Activated T-helper 9 cell treated with anti-CD3 and anti-CD28 coated beads, Interleukin-2, amount 50 U/mL, for 16 hours (primary cell): ENCODE measurements at regions not wholly inside any gene's neighbourhood (a gene's known extent, or its start where the extent isn't known, plus 50 kb on each side); places are given as distances from the start of the nearest gene placed in this dataset.
"Not testable (repeated sequence)": the region's sequence is repeated elsewhere in the genome, so short reads cannot be mapped to it uniquely, and the experiment has no call there.

Experiments
- DNase-seq: peaks from one replicate; pipeline ENCODE4 v3.0.0-alpha.2; 2020; ENCODE audit warnings: low read depth

DNA sequence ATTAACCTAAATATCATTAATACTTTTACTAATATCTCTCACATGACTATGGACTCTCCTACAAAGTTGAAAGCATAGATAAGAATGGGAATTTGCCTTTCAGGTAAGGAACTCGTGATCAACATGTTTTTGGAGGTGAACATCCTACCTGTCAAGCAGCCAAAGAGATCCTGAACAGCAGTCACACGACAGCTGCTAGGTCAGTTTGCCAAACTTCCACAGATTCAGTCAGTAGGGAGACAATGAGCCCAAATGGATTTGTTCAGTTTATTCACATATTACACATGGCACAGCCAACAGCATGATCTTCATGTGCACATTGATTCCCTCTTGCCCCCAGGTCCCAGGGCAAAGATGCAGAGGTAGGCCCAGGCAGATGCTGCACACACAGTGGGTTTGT, 86.1 kb upstream of the LOC128125822 start:
- DNase-seq = no peak

DNA sequence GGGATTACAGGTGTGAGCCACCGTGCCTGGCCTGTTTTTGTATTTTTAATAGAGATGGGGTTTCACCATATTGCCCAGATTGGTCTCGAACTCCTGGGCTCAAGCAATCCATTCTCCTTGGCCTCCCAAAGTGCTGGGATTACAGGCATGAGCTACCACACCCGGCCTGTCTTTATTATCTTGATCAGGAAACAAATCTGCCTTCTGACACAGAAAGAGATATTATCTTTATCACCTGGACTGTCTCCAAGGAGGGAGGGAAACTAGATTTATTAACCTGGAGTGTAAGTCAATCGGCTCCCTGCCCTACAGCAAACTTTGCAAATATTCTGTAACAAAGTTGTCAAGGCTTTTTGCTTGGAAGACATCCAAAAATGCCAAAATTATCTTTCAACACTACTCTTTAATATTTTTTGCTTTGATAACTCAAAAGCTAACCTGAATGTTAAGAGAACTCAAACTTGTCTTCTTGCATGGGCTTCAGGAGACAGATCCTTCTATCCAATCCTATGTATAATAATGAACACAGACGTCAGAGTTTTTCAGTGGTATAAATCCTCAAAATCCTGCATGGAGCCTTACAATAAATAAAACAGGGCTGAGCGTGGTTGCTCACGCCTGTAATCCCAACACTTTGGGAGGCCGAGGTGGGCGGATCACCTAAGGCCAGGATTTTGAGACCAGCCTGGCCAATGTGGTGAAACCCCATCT, 85.0 kb upstream of the LOC128125822 start:
- no peak for DNase-seq

DNA sequence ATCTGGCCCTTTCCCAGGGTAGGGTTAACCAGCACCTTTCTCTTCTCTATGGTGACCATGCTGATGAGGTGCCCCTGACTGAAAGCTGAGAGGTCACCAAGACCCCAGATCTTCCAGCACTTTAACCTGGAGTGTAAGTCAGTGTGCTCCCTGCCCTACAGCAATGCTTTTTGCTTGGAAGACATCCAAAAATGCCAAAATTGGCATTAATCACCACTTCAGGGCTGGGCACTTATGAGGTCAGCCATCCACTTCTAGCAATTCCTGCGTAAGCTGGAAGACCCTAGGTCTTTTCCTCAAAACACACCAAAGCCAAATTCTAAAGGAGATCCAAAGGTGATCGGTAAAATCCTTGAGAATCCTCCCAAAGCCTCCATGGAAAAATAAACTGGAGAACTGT, 81.2 kb upstream of the LOC128125822 start:
- no peak for DNase-seq

DNA sequence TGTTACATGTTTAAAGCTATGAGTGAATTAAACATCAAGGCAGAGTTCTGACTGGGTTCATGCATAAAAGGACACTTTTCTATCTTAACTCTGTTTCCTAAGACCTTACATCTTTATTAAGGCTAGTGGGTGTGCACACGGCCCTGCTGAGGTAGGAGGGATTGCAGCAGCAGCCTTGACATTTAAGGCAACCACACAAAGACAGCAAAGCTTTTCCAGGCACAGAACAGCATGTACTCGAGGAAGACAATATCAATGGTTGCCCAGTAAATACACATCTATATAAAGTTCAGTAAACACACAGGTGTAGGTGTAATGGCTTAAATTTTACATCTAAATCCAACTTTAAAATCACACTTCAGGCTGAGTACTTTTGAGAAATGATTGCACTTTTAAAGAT, 79.8 kb upstream of the LOC128125822 start:
- DNase-seq = no peak

DNA sequence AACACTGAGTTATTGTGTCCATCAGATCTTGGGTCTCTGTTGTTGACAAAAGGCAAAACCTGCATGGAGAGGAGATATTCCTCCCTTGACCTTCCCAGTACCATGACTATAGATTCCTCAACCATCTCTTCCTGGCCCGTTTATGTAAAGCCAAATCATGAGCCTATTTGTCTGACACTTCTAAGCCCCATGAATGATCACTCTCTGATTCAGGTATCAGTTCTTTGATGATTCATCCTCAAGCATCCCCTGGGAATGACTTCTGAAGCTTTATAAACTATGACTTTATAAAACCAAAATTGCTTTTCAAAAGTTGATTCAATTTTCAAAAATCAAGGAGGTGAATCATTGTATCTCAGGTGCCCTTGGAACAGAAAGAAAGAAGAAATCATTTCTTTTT, 78.7 kb upstream of the LOC128125822 start:
- no peak for DNase-seq

DNA sequence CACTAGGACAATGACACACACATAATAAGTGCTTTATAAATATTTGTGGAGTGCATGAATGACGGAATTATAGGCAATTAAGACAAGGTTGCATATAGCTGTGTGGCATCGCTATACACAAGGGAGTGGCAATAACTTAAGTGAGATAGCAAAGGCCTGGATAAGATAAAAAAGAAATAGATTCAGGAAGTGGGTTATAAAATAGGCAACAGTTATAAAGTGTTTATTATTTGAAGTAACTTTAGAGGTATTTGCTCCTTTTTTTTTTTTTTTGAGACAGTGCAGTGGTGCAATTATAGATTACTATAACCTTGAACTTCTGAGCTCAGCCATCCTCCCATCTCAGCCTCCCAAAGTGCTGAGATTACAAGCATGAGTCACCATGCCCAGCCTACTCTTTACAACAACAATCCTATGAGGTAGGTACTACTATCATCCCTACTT, 75.9 kb upstream of the LOC128125822 start:
- DNase-seq = no peak

DNA sequence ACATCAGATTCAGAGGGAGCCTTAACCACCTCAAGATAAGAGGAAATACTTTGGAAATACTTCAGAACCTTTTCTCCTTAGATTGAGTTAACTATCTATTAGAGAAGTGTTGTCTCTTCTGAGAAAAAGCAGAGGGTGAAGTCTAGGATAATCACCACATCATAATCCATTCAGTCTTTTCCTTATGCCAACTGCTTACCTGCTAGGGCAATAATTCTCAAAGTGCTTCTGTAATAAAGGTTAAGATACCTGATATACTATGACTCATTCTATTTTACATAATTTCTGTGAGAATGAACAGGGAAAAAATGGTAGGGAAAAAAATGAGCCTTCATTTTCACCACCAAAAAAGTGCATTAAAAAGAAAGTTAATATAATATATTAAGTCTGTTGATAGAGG, 70.1 kb upstream of the LOC128125822 start:
- no peak for DNase-seq

DNA sequence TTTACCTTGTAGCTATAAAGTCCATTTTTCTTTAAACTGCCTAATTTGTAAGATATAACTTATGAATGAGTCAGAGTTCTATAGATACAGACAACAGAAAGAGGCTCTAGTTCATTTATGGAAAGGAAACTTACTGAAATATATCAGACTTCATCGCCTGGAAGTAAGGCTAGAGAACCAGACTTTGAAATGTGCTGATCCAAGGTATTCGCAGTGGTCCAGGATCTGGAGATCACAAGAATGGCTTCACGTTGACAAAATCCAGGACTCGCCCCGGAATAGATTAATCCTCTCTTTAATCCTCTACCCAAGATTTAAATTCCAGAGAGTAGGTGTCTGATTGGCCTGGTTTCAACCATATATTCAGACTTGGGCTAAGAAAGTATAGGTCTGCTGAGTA, 69.1 kb upstream of the LOC128125822 start:
- DNase-seq = no peak

DNA sequence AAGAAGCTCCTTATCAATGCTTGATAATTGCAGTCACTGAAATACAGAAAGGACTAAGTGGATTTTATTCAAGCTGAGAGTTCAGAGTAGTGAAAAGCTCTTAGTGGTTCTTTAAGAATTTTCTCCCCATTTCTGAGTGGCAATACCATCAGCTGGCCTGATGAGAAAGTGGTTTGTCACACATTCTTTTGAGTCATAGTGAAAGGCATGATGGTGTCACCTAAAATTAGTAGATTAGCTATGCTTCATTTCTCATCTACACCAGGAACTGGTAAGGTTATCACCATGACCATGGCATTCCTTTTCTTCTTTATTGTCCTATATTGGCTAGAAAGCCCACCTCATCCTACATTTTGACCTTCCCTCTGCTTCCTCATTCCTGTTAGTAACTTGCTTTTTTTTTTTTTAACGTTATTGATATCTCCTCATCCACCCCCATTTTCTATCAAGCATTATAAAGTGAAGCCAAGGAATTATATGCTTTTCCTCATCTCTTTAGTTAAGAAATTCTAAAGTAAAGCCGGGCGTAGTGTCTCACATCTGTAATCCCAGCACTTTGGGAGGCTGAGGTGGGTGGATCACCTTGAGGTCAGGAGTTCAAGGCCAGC, 67.4 kb upstream of the LOC128125822 start:
- no peak for DNase-seq

DNA sequence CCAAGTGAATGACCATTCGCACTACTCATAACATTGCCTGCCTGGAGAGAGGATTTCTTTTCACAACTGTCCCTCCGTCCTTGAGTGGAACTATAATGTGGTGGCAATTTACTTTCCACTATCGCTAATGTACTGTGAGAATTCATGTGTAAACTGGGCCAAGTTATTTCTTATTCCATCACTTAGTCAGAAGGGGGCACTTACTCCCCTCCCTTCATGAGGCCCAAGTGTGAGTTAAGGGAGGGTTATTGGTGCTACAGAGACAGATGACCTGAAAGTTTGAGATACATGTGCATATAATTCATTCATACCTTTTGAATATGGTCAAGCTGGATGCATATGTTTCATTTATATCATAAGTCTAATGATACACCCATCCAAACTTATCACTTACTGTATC, 65.2 kb upstream of the LOC128125822 start:
- no peak for DNase-seq

DNA sequence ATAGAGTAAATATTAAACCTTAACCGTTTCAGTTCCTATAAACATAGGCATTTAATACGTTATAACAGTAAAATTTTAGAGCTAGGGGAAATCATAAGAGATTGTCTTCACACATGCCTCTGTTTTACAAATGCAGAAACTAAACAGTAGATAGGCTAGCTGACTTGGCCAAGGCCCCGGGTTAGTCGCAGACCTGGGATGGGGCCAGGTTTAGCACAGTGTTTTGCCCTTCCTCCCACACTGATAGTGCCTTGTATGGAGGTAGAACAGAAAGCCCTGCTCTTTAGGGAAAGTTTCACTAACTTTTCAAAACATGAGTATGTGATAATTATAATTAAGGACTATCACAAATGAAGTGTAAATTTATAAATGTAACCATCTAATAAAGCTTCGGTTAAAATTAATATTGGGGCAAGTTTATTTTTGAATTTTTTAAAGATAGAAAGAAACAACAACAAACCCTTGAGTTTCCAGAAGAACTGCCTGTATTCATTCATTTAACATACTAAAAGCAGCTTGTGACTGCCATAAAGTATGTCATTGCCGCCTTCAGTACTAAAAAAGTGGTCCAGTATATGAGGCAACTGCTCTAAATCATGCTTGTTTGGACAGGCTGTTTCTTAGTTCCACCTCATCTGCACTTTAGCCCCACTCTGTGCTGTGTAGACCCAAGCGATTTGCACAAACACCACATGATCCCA, 62.5 kb upstream of the LOC128125822 start:
- DNase-seq = no peak

DNA sequence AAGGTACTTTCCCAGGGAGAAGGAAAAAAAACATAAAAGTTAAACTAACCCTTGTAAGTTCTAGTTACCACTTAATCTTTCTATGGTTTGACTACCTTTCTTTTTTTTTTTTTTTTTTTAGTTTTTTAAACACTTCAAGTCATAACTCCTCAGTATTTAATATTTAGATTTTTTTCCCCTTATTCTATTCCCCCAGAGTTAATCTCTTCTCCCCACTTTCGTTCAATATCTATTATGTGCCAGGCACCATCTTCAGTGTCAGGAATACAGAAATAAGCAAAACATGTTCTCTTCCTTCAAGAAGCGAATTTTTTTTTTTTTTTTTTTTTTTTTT, 62.0 kb upstream of the LOC128125822 start:
- no peak for DNase-seq

DNA sequence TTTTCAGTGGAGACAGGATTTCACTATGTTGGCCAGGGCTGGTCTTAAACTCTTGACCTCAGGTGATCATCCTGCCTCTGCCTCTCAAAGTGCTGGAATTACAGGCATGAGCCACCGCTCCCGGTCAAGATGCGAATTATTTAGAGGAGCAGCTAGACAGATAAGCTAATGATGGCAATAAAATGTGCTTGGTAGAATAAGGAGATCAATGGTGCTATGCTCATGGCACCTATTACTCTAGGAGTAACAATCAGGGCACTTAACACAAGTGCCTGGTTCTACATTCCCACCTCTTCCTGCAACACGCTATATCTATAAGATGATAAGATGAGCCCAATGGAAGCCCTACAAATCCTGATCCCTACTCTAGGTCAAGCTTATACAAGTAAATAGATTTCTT, 61.4 kb upstream of the LOC128125822 start:
- DNase-seq = no peak

DNA sequence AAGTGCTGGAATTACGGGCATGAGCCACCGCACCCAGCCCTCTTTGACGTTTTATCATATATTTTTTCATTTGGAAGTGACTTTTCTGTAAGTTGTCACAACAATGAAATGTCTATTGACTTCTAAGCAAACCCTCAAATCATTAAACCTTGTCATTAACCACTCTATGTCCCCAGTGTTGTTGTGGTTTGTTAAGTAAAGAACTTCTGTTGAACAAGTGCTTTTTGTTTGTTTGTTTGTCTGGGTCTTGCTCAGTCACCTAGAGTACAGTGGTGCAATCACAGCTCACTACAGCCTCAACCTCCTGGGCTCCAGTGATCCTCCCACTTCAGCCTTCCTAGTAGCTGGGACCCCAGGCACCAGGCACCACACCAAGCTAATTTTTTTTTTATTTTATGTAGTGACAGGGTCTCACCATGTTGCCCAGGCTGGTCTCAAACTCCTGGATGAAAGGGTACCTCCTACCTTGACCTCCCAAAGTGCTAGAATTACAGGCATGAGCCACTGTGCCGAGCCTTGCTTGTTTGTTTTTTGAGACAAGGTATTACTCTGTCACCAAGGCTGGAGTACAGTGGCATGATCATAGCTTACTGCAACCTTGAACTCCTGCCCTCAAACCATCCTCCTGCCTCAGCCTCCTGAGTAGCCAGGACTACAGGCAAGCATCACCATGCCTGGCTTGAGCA, 57.6 kb upstream of the LOC128125822 start:
- no peak for DNase-seq

DNA sequence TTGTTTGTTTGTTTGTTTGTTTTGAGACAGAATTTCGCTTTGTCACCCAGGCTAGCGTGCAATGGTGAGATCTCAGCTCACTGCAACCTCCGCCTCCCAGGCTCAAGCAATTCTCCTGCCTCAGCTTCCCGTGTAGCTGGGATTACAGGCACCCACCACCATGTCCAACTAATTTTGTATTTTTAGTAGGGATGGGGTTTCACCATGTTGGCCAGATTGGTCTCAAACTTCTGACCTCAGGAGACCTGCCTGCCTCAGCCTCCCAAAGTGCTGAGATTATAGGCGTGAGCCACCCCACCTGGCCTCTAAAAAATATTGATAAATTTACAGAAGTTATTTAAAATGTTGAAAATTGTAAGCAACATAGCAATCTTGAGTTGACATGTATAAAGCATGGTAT, 57.1 kb upstream of the LOC128125822 start:
- DNase-seq = not testable (repeated sequence)

DNA sequence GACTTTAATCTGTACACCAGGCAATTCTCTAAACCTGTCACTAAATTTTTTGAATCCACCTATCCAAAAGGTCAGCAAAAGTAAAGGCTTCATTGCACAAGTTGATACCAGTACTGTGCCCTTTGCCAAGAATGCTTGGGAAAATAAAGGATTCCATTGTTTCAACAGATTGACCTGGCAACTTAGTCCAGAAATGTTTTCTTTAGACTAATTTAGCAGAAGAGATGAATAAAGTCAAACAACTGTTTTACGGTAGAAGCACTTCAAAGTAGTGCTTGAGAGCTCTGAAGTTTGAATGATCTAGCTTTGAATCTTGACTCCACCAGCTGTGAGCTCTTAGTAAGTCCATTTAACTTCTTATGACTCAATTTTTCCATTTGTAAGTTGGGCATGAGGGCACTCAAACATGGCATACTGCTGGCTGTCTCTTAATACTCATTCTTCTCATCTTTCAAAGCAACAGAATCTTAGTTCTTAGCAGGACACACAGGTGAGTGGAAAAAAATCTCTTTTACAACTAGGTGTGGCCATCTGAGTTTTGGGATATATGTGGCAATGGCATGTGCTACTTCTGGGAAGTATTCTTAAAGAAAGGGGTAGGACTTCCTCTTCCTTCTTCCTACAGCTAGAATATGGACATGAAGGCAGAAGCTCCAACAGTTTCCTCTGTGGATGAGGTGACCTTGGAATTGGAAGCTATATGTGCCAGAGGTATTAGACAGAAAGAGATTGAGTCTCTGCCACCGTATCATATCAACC, 55.9 kb upstream of the LOC128125822 start:
- DNase-seq = no peak

DNA sequence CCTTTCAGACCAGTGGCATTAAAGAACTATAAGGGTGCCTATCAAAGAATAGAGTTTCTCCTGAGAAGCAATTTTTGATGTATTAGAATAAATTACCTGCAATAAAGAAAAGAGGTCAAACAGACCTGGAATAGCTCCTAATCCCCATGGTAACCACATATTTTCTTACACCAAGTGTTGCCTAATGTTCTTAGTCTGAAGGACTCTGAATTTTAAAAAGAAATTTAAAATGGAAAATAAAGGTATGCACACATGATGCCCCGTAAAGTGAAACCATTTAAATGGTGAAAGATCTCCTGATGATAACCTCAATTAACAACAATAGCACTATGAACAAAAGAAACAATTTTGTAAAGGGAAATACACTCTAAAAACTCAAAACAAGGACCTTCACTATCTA, 55.1 kb upstream of the LOC128125822 start:
- no peak for DNase-seq

DNA sequence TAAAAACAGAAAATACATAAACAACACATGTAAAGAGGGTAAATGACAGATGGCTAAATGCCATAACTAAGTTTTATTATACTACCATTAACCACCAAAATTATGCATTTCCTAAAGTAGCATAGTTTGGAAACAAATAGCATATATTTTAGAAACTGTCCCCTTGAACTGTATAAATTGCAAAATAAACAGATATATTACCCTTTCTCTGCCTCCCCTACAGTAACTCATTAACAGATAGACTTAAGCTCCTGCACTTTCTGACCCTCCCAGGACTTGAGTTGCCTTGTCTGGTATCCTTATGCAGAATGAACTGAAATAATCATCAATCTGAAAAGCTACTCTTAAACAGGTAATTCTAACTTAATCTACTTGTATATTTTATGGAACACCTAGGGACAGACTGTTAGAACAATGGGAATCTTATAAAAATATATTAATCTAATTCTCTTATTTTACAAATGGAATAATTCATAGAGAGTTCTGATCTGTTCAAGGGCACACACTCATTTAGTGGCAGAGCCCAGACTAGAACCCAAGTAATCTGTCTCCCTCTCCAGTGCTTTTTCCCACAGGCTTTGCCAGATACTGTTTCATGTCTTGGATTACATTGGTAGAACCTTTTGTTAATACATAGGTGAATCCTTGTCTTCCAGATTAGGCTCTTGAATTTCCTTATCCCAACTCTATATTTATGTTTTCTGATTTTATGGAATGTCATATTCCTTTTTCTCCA, 50.6 kb upstream of the LOC128125822 start:
- no peak for DNase-seq
